ENCODE measurements at regions not wholly inside any gene's neighbourhood (a gene's known extent, or its start where the extent isn't known, plus 50 kb on each side); places are given as distances from the start of the nearest gene placed in this dataset.

GRCh38 chr13:33973194-33973593, 155.2 kb downstream of the RFC3 start:
- TF ChIP-seq CTCF (IDR thresholded peaks at IDR 0.05) (no peak), POLR2A (IDR thresholded peaks at IDR 0.05) (no peak)

Measured in Peyer's patch (tissue), 4 donors.